Fibroblast of skin of right quadriceps (primary cell): ENCODE measurements at regions not wholly inside any gene's neighbourhood (a gene's known extent, or its start where the extent isn't known, plus 50 kb on each side); places are given as distances from the start of the nearest gene placed in this dataset.

Experiments used
- DNase-seq: peaks from one replicate; pipeline ENCODE4 v3.0.0-alpha.2; 2013

DNA sequence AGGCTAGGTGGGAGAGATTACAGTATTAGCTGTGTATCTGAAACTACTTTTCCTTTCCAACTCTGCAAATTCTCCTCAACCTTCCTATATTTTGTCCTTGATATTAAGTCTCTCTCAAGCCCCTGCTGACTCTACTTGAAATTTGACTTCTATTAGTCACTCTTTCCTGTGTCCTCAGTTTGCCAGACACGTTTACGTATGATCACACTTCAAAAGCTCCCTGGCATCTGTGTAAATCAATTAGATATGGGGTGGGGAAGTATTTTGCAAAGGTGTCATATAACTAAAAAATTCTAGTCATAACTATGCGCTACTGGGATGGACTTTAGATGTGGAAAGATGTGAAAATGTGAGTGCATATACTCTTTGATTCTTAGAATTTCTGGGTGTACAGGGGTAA, 67.4 kb upstream of the ARHGAP24 start:
- DNase-seq, result no peak

GRCh38 chr4:85408301-85408700, 66.6 kb upstream of the ARHGAP24 start:
- no peak for DNase-seq

GRCh38 chr4:85409251-85409650, 65.7 kb upstream of the ARHGAP24 start:
- peak; percentile 46 for DNase-seq

GRCh38 chr4:85411386-85411785, 63.6 kb upstream of the ARHGAP24 start:
- no peak for DNase-seq

DNA sequence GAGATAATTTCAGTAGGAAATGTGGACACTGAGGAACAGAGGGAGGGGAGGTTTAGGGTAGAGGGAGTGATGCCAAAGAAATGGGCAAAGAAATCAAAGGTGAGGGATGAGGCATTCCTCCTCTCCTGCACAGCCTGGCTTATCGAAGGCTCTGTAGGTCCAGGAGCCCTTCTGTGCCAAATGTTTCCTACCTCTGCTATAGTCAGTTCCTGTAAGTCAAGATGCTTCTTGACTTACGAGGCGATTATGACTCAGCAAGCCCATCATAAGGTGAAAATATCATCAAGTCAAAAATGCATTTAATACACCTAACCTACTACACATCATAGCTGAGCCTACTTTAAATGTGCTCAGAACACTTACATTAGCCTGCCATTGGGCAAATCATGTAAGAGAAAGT, 60.0 kb upstream of the ARHGAP24 start:
- no peak for DNase-seq

- no peak for DNase-seq
These were observed 58.9 kb upstream of the ARHGAP24 start for GRCh38 chr4:85416094-85416493.

- DNase-seq, result no peak
These were observed 55.8 kb upstream of the ARHGAP24 start for GRCh38 chr4:85419103-85419502.

GRCh38 chr4:85420831-85421230, 54.1 kb upstream of the ARHGAP24 start:
- DNase-seq, result no peak

DNA sequence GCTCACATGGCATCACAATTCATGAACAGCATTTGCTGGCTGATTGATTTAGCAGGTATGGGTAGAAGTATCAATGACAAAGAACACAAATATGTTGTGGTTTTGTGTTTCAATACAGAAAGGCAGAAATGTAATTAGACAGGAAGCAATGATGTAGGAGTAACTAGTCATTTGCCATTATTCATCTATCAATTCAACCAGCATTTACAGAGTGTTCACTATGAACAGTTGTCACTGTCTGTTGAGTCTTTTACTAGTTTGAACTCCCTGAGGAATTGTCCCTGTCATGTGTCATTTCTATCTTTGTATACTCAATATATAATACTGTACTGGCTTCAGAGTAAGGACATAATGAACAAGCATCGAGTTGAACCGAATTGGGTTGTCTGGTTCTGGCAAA, 51.5 kb upstream of the ARHGAP24 start:
- DNase-seq, result peak; percentile 39
